HepG2 (cell line): ENCODE measurements at regions not wholly inside any gene's neighbourhood (a gene's known extent, or its start where the extent isn't known, plus 50 kb on each side); places are given as distances from the start of the nearest gene placed in this dataset.
"Not testable (repeated sequence)": the region's sequence is repeated elsewhere in the genome, so short reads cannot be mapped to it uniquely, and the experiment has no call there.

Experiments used
- ARNTL ChIP-seq: sonication (generic); formaldehyde crosslinking; IDR thresholded peaks from 2 replicates; pipeline ENCODE4 v1.4.0; 2020; ENCODE audit warnings: mild to moderate bottlenecking, missing genetic modification reagents
- ATF7 ChIP-seq, 2 experiments: fragments of 450-650 bp in 1 of 2; sonication (generic) in 1 of 2; formaldehyde crosslinking in 1 of 2; IDR thresholded peaks; 2 replicates each; pipeline versions ENCODE4 v1.4.0 to v1.6.1; 2016 to 2020; ENCODE audit warnings: antibody characterized with exemption in 1 of 2, mild to moderate bottlenecking in 1 of 2, missing genetic modification reagents in 1 of 2
- HNRNPH1 ChIP-seq: fragments of 200-400 bp; formaldehyde crosslinking; optimal IDR thresholded peaks from 2 replicates; pipeline ENCODE3; 2017; ENCODE audit warnings: mild to moderate bottlenecking, low read depth, low read length
- IRX3 ChIP-seq: sonication (generic); formaldehyde crosslinking; IDR thresholded peaks from 2 replicates; pipeline ENCODE4 v1.8.1; 2023; ENCODE audit warnings: mild to moderate bottlenecking, low read depth, missing genetic modification reagents, borderline replicate concordance
- RFX1 ChIP-seq: fragments of 450-650 bp; IDR thresholded peaks from 2 replicates; pipeline ENCODE4 v1.6.1; 2017
- SAP130 ChIP-seq: IDR thresholded peaks from 2 replicates; pipeline ENCODE4 v1.6.1; 2016; ENCODE audit warnings: low read depth
- ZNF644 ChIP-seq: IDR thresholded peaks from 2 replicates; pipeline ENCODE4 v1.6.1; 2016; ENCODE audit warnings: low read depth
- ZSCAN30 ChIP-seq: sonication (generic); formaldehyde crosslinking; IDR thresholded peaks from 2 replicates; pipeline ENCODE4 v1.5.0; 2020; ENCODE audit warnings: mild to moderate bottlenecking, missing genetic modification reagents
- TF ChIP-seq, protein P1 (sequence below), 2 experiments: IDR thresholded peaks; 2 replicates each; pipeline ENCODE4 v1.6.1; 2011 to 2012; ENCODE audit warnings: low read length in 2 of 2, borderline replicate concordance in 1 of 2, low read depth in 1 of 2, mild to moderate bottlenecking in 1 of 2, moderate library complexity in 1 of 2
- TF ChIP-seq, protein P2 (sequence below): sonication (generic); formaldehyde crosslinking; conservative IDR thresholded peaks from 2 replicates; pipeline ENCODE4 v1.4.0; 2020; ENCODE audit warnings: missing genetic modification reagents

DNA sequence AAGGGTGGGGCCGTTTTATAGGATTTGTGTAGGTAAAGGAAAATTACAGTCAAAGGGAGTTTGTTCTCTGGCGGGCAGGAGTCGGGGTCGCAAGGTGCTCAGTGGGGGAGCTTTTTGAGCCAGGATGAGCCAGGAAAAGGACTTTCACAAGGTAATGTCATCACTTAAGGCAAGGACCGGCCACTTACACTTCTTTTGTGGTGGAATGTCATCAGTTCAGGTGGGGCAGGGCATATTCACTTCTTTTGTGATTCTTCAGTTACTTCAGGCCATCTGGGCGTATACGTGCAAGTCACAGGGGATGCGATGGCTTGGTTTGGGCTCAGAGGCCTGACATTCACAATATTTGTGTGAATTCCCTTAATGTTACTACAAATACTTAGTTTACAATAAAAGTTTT is 88.2 kb upstream of the MAP3K7 start:
- TF ChIP-seq ZNF644 (CRISPR knock-in tag); SAP130 (CRISPR knock-in tag); ARNTL (CRISPR knock-in tag); IRX3; RFX1; ATF7 (IDR thresholded peaks at IDR 0.05); ATF7 (CRISPR knock-in tag; IDR thresholded peaks at IDR 0.05); HNRNPH1; ZSCAN30: not testable (repeated sequence)
- TF ChIP-seq, protein P1, sequence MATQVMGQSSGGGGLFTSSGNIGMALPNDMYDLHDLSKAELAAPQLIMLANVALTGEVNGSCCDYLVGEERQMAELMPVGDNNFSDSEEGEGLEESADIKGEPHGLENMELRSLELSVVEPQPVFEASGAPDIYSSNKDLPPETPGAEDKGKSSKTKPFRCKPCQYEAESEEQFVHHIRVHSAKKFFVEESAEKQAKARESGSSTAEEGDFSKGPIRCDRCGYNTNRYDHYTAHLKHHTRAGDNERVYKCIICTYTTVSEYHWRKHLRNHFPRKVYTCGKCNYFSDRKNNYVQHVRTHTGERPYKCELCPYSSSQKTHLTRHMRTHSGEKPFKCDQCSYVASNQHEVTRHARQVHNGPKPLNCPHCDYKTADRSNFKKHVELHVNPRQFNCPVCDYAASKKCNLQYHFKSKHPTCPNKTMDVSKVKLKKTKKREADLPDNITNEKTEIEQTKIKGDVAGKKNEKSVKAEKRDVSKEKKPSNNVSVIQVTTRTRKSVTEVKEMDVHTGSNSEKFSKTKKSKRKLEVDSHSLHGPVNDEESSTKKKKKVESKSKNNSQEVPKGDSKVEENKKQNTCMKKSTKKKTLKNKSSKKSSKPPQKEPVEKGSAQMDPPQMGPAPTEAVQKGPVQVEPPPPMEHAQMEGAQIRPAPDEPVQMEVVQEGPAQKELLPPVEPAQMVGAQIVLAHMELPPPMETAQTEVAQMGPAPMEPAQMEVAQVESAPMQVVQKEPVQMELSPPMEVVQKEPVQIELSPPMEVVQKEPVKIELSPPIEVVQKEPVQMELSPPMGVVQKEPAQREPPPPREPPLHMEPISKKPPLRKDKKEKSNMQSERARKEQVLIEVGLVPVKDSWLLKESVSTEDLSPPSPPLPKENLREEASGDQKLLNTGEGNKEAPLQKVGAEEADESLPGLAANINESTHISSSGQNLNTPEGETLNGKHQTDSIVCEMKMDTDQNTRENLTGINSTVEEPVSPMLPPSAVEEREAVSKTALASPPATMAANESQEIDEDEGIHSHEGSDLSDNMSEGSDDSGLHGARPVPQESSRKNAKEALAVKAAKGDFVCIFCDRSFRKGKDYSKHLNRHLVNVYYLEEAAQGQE (IDR thresholded peaks at IDR 0.05; ENCODE audit: borderline replicate concordance in 1 of 2, low read depth in 1 of 2, low read length in 2 of 2): not testable (repeated sequence)
- TF ChIP-seq, protein P2, sequence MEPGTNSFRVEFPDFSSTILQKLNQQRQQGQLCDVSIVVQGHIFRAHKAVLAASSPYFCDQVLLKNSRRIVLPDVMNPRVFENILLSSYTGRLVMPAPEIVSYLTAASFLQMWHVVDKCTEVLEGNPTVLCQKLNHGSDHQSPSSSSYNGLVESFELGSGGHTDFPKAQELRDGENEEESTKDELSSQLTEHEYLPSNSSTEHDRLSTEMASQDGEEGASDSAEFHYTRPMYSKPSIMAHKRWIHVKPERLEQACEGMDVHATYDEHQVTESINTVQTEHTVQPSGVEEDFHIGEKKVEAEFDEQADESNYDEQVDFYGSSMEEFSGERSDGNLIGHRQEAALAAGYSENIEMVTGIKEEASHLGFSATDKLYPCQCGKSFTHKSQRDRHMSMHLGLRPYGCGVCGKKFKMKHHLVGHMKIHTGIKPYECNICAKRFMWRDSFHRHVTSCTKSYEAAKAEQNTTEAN: not testable (repeated sequence)
